Hepatocyte (in vitro differentiated cells): ENCODE measurements at regions not wholly inside any gene's neighbourhood (a gene's known extent, or its start where the extent isn't known, plus 50 kb on each side); places are given as distances from the start of the nearest gene placed in this dataset.

Source experiments
- CTCF ChIP-seq: fragments of 200-600 bp; sonication (generic); IDR thresholded peaks from 2 replicates; pipeline ENCODE4 v1.5.1; 2016; ENCODE audit warnings: antibody characterized with exemption, mild to moderate bottlenecking; ENCODE audit not compliant: poor library complexity
- EZH2 ChIP-seq: fragments of 200-600 bp; sonication (generic); IDR thresholded peaks from 2 replicates; pipeline ENCODE4 v1.6.1; 2016; ENCODE audit warnings: antibody characterized with exemption, mild to moderate bottlenecking, borderline replicate concordance
- EZH2phosphoT487 ChIP-seq: fragments of 200-600 bp; sonication (generic); IDR thresholded peaks from one replicate; pipeline ENCODE4 v1.6.1; 2018; ENCODE audit warnings: antibody characterized with exemption, mild to moderate bottlenecking, low read depth, moderate library complexity; ENCODE audit not compliant: unreplicated experiment, severe bottlenecking

- TF ChIP-seq CTCF (no peak), EZH2phosphoT487 (no peak), EZH2 (no peak)
Observed at GRCh38 chr6:148238713-148239112, 103.9 kb upstream of the SASH1 start.
